RWPE2 (cell line): ENCODE measurements at regions not wholly inside any gene's neighbourhood (a gene's known extent, or its start where the extent isn't known, plus 50 kb on each side); places are given as distances from the start of the nearest gene placed in this dataset.

Source experiments
- ATAC-seq: fragments of 200-7000 bp; cut with Tn5 transposase; 3 replicates; pipeline ENCODE4 v1.9.1; 2021; ENCODE audit warnings: low read depth
- DNase-seq: peaks from one replicate; pipeline ENCODE4 v3.0.0-alpha.2; 2020; ENCODE audit warnings: low spot score
- H3K27ac ChIP-seq: fragments of 450-650 bp; 2 replicates; pipeline ENCODE4 v1.5.1; 2017; ENCODE audit warnings: mild to moderate bottlenecking; ENCODE audit not compliant: poor library complexity, severe bottlenecking
- H3K27me3 ChIP-seq: fragments of 250-450 bp; sonication (Bioruptor Pico); 2 replicates; pipeline ENCODE4 v1.5.1; 2021; ENCODE audit warnings: mild to moderate bottlenecking, moderate library complexity; ENCODE audit not compliant: insufficient read depth, poor library complexity, severe bottlenecking
- H3K36me3 ChIP-seq: fragments of 250-450 bp; sonication (Bioruptor Pico); 2 replicates; pipeline ENCODE4 v1.5.1; 2020; ENCODE audit warnings: low read depth, mild to moderate bottlenecking, moderate library complexity
- H3K4me1 ChIP-seq: fragments of 250-450 bp; sonication (Bioruptor Pico); 2 replicates; pipeline ENCODE4 v1.5.1; 2021; ENCODE audit warnings: mild to moderate bottlenecking, moderate library complexity; ENCODE audit not compliant: insufficient read depth, poor library complexity, severe bottlenecking
- H3K4me3 ChIP-seq: fragments of 250-450 bp; sonication (Bioruptor Pico); 2 replicates; pipeline ENCODE4 v1.5.1; 2021; ENCODE audit warnings: mild to moderate bottlenecking, moderate library complexity; ENCODE audit not compliant: severe bottlenecking
- H3K9me3 ChIP-seq: fragments of 250-450 bp; sonication (Bioruptor Pico); 2 replicates; pipeline ENCODE4 v1.5.1; 2021; ENCODE audit warnings: mild to moderate bottlenecking, moderate library complexity; ENCODE audit not compliant: severe bottlenecking
- TF ChIP-seq, protein P1 (sequence below): fragments of 450-650 bp; IDR thresholded peaks from one replicate; pipeline ENCODE4 v1.5.1; 2017; ENCODE audit warnings: mild to moderate bottlenecking, moderate library complexity; ENCODE audit not compliant: poor library complexity, severe bottlenecking

GRCh38 chr7:132687016-132687415, 110.7 kb upstream of the PLXNA4 start:
- no peak for ATAC-seq
- TF ChIP-seq, protein P1, sequence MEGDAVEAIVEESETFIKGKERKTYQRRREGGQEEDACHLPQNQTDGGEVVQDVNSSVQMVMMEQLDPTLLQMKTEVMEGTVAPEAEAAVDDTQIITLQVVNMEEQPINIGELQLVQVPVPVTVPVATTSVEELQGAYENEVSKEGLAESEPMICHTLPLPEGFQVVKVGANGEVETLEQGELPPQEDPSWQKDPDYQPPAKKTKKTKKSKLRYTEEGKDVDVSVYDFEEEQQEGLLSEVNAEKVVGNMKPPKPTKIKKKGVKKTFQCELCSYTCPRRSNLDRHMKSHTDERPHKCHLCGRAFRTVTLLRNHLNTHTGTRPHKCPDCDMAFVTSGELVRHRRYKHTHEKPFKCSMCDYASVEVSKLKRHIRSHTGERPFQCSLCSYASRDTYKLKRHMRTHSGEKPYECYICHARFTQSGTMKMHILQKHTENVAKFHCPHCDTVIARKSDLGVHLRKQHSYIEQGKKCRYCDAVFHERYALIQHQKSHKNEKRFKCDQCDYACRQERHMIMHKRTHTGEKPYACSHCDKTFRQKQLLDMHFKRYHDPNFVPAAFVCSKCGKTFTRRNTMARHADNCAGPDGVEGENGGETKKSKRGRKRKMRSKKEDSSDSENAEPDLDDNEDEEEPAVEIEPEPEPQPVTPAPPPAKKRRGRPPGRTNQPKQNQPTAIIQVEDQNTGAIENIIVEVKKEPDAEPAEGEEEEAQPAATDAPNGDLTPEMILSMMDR = no peak
- Histone ChIP-seq H3K27ac (no peak overlapping the region), H3K4me3 (no peak overlapping the region), H3K36me3 (no peaks in the 10 kb centered on the region), H3K27me3 (peaks cover 4% of the 10 kb centered on the region), H3K9me3 (no peaks in the 10 kb centered on the region), H3K4me1 (no peaks in the 10 kb centered on the region)
- DNase-seq = no peak

DNA sequence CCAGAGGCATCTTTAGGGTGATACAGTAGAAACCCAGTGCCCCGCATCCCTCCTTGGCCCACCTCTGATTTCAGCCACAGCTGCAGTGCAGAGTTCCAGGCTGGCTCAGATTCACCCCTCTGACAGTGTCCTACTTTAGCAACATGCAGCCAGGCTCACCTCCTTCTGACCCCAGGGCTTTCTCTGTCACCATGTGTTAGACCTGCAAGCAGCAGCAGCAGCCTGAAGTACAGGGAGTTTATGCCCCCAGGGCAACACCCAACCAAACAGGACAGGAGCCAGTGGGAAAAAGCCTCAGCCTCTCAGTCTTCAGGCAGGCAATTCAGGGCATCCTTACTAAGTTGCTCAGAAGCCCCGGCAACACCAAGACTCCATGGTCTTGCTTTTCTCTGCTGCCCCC, 109.0 kb upstream of the PLXNA4 start:
- Histone ChIP-seq H3K27ac (no peak overlapping the region), H3K4me1 (no peaks in the 10 kb centered on the region), H3K27me3 (peaks cover 4% of the 10 kb centered on the region), H3K9me3 (no peaks in the 10 kb centered on the region), H3K4me3 (no peak overlapping the region), H3K36me3 (no peaks in the 10 kb centered on the region)
- TF ChIP-seq, protein P1 = no peak
- no peak for ATAC-seq
- no peak for DNase-seq

GRCh38 chr7:132683896-132684690, 107.8 kb upstream of the PLXNA4 start:
- H3K27me3 ChIP-seq = peaks cover 4% of the 10 kb centered on the region
- TF ChIP-seq, protein P1 = no peak
- ATAC-seq = no peak

DNA sequence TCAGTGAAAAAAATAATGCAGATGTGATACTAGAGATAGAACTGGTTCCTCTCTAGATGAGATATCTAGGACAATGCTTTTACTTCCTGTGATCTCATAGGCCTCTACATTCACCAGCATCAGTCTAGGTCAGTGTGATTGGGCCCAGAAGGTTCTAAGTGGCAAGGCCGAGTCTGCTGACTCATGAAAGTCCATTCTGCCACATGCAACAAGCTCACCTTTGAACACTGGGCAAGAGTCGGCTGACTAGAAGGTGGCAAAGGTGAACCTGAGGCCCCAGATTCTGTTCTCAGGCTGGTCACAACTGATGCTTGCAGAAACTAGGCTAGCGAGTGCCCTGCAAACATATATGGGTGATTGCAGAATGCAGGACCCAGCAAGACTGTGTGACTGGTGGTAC, 105.7 kb upstream of the PLXNA4 start:
- H3K9me3 ChIP-seq = no peaks in the 10 kb centered on the region
- no peaks in the 10 kb centered on the region for H3K36me3 ChIP-seq
- H3K27me3 ChIP-seq = no peaks in the 10 kb centered on the region
- TF ChIP-seq, protein P1 = no peak
- no peak for DNase-seq
- H3K4me1 ChIP-seq = no peaks in the 10 kb centered on the region
- no peak overlapping the region for H3K27ac ChIP-seq
- no peak overlapping the region for H3K4me3 ChIP-seq
- ATAC-seq = no peak

More at GRCh38 chr7:132683896-132684690, 107.8 kb upstream of the PLXNA4 start:
- no peaks in the 10 kb centered on the region for H3K4me1 ChIP-seq
- no peak for DNase-seq
- H3K9me3 ChIP-seq = no peaks in the 10 kb centered on the region
- no peak overlapping the region for H3K27ac ChIP-seq
- no peak overlapping the region for H3K4me3 ChIP-seq
- no peaks in the 10 kb centered on the region for H3K36me3 ChIP-seq

DNA sequence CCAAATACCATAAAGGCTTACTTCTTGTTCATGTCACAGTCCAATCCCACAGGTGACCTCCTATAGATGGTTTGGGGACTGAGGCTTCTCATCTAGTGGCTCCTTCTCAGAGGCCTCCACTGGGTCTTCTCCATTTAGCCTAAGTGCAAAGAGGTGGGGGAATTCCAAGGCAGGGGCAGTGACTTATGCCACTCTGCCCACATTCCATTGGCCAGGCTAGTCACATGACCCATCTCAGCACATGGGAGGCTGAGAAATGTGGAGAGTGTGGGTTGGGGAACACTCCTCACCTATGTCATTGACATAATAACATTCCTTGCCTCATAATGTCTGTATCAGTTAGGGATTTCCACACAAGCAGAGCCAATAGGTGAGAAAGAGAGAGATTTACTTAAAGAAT, 104.3 kb upstream of the PLXNA4 start:
- TF ChIP-seq, protein P1 = no peak
- no peak overlapping the region for H3K27ac ChIP-seq

More for the DNA sequence above, 104.3 kb upstream of the PLXNA4 start:
- Histone ChIP-seq H3K9me3 (no peaks in the 10 kb centered on the region), H3K36me3 (no peaks in the 10 kb centered on the region), H3K4me3 (no peak overlapping the region), H3K4me1 (no peaks in the 10 kb centered on the region), H3K27me3 (no peaks in the 10 kb centered on the region)
- DNase-seq = no peak
- ATAC-seq = no peak
